HCT116 (cell line): ENCODE measurements at regions not wholly inside any gene's neighbourhood (a gene's known extent, or its start where the extent isn't known, plus 50 kb on each side); places are given as distances from the start of the nearest gene placed in this dataset.

Experiments used
- ATAC-seq: fragments of 200-7000 bp; cut with Tn5 transposase; 2 replicates; pipeline ENCODE4 v1.9.1; 2020; ENCODE audit warnings: mild to moderate bottlenecking, moderate library complexity
- BruUV-seq: library from RNA; stranded (reverse); fragments of 400-500 nt; replicated peaks from 2 replicates; lab custom pipeline; 2021; lab: Mats Ljungman, UMichigan
- CTCF ChIA-PET: fragments of 300-600 bp; sonication (Branson Sonifier 250); formaldehyde crosslinking; loops from one replicate; lab custom pipeline; 2021; ENCODE audit warnings: antibody characterized with exemption; lab: Charles Lee
- POLR2A ChIA-PET: fragments of 300-600, 350-600 bp; sonication (Branson Sonifier 250); formaldehyde crosslinking; loops from one replicate; lab custom pipeline; 2021; ENCODE audit warnings: antibody characterized with exemption; lab: Charles Lee
- RAD21 ChIA-PET, 2 experiments: fragments of 300-600 bp; sonication (Branson Sonifier 250); formaldehyde crosslinking; loops; one replicate each; lab custom pipeline; 2023; ENCODE audit warnings: low total read pairs in 2 of 2; ENCODE audit not compliant: uncharacterized antibody in 2 of 2, unreplicated experiment in 2 of 2, low non-redundant PET in 1 of 2; lab: Charles Lee
- DNase-seq: peaks from one replicate; pipeline ENCODE4 v3.0.0-alpha.2; 2010; ENCODE audit warnings: low read depth, low spot score
- H2AFZ ChIP-seq: fragments of 200-600 bp; shearing (Covaris generic), sonication (generic); 2 replicates; pipeline ENCODE4 v1.6.1; 2017; ENCODE audit warnings: low read depth, mixed run types, mixed read lengths, antibody characterized with exemption, low read length; ENCODE audit not compliant: poor library complexity, severe bottlenecking
- H3K27ac ChIP-seq: 2 replicates; pipeline ENCODE4 v1.5.1; 2012; ENCODE audit warnings: low read depth, low read length
- H3K27me3 ChIP-seq: fragments of 200-600 bp; sonication (generic); 2 replicates; pipeline ENCODE4 v1.6.1; 2016; ENCODE audit warnings: mixed run types, low read length, mixed read lengths; ENCODE audit not compliant: insufficient read depth
- H3K36me3 ChIP-seq, 2 experiments: fragments of 200-500 bp in 1 of 2; fragments of 200-600 bp in 1 of 2; sonication (Bioruptor generic) in 1 of 2; sonication (generic) in 1 of 2; 2 replicates each; pipeline versions ENCODE4 v1.5.1 to v1.6.1; 2014 to 2016; ENCODE audit warnings: low read length in 2 of 2, inconsistent platforms in 1 of 2, mixed read lengths in 1 of 2, mixed run types in 1 of 2; ENCODE audit not compliant: insufficient read depth in 2 of 2, control insufficient read depth in 1 of 2
- H3K4me1 ChIP-seq, 2 experiments: fragments of 200-600 bp in 1 of 2; sonication (generic) in 1 of 2; 2 replicates each; pipeline versions ENCODE4 v1.5.1 to v1.6.1; 2012 to 2017; ENCODE audit warnings: low read length in 2 of 2, inconsistent platforms in 1 of 2, mild to moderate bottlenecking in 1 of 2, mixed read lengths in 1 of 2, mixed run types in 1 of 2, moderate library complexity in 1 of 2; ENCODE audit not compliant: insufficient read depth in 2 of 2, control insufficient read depth in 1 of 2
- H3K4me2 ChIP-seq: fragments of 200-600 bp; sonication (generic); 2 replicates; pipeline ENCODE4 v1.6.1; 2017; ENCODE audit warnings: mixed run types, low read length, mixed read lengths
- H3K4me3 ChIP-seq, 2 experiments: fragments of 200-600 bp in 1 of 2; sonication (generic) in 1 of 2; replicated peaks in 1 of 2; 2 replicates each; pipeline ENCODE4 v1.5.1; 2011 to 2016; ENCODE audit warnings: low read length in 2 of 2, control low read depth in 1 of 2, low read depth in 1 of 2, mild to moderate bottlenecking in 1 of 2, mixed read lengths in 1 of 2, mixed run types in 1 of 2
- H3K79me2 ChIP-seq: fragments of 200-600 bp; sonication (generic); 2 replicates; pipeline ENCODE4 v1.6.1; 2017; ENCODE audit warnings: mild to moderate bottlenecking, mixed run types, low read length, moderate library complexity, mixed read lengths; ENCODE audit not compliant: insufficient read depth
- H3K9ac ChIP-seq: fragments of 200-600 bp; sonication (generic); 2 replicates; pipeline ENCODE4 v1.6.1; 2016; ENCODE audit warnings: low read length, mixed read lengths
- H3K9me2 ChIP-seq: fragments of 200-600 bp; sonication (generic), shearing (Covaris generic); 2 replicates; pipeline ENCODE4 v1.6.1; 2017; ENCODE audit warnings: mixed run types, mild to moderate bottlenecking, moderate library complexity; ENCODE audit not compliant: insufficient read depth
- H3K9me3 ChIP-seq, 2 experiments: fragments of 200-500 bp in 1 of 2; fragments of 200-600 bp in 1 of 2; sonication (Bioruptor generic) in 1 of 2; sonication (generic) in 1 of 2; 2 replicates each; pipeline ENCODE4 v1.6.1; 2014 to 2017; ENCODE audit warnings: low read length in 2 of 2, mixed read lengths in 2 of 2, inconsistent platforms in 1 of 2, low read depth in 1 of 2, mild to moderate bottlenecking in 1 of 2, mixed run types in 1 of 2, moderate library complexity in 1 of 2; ENCODE audit not compliant: control insufficient read depth in 1 of 2, insufficient read depth in 1 of 2
- H4K20me1 ChIP-seq: fragments of 200-600 bp; sonication (generic), shearing (Covaris generic); 2 replicates; pipeline ENCODE4 v1.6.1; 2017; ENCODE audit warnings: mixed run types, mild to moderate bottlenecking, moderate library complexity; ENCODE audit not compliant: insufficient read depth
- CBX3 ChIP-seq: IDR thresholded peaks from 2 replicates; pipeline ENCODE4 v1.6.1; 2012; ENCODE audit warnings: low read depth
- CEBPB ChIP-seq: IDR thresholded peaks from 2 replicates; pipeline ENCODE4 v1.6.1; 2012; ENCODE audit warnings: low read depth
- EZH2phosphoT487 ChIP-seq: fragments of 200-600 bp; IDR thresholded peaks from 2 replicates; pipeline ENCODE4 v1.6.1; 2018; ENCODE audit warnings: antibody characterized with exemption, borderline replicate concordance
- JUND ChIP-seq: IDR thresholded peaks from 2 replicates; pipeline ENCODE4 v1.6.1; 2012
- SP1 ChIP-seq: IDR thresholded peaks from 2 replicates; pipeline ENCODE4 v1.6.1; 2012; ENCODE audit warnings: low read depth
- TCF7L2 ChIP-seq: IDR thresholded peaks from 2 replicates; pipeline ENCODE4 v1.7.0; 2011; ENCODE audit warnings: borderline replicate concordance, inconsistent platforms; ENCODE audit not compliant: insufficient read depth, insufficient read length; ENCODE audit errors: extremely low read depth
- intact Hi-C: fragments of 100-400 bp; cut with micrococcal nuclease; formaldehyde crosslinking; loops from 2 replicates; pipeline ENCODE4 v1.10.0; 2022
- TF ChIP-seq, protein P1 (sequence below): IDR thresholded peaks from 2 replicates; pipeline ENCODE4 v1.6.1; 2012; ENCODE audit warnings: low read depth
- TF ChIP-seq, protein P2 (sequence below): IDR thresholded peaks from 2 replicates; pipeline ENCODE4 v1.6.1; 2011; ENCODE audit warnings: mild to moderate bottlenecking, low read length, moderate library complexity; ENCODE audit not compliant: insufficient replicate concordance; ENCODE audit errors: extremely low read depth
- TF ChIP-seq, protein P3 (sequence below): IDR thresholded peaks from 2 replicates; pipeline ENCODE4 v1.6.1; 2012

DNA sequence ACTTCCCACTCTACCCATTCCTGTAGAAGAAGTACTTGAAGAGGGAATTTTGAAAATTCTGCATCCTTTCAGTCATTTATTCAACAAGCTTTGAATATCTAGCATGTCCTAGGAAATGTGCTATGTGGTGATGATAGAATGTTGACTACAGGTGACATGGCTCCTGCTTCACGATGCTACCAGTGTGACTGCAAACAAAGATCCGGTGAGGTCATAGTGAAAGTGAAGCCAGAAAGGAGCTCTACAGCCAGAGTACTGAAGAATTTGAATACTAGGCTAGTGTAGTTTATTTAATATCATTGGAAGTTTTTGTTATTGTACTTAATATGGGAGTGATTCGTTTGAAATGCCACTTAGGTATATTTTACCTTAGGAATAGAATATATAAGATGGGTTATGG lies 348.1 kb downstream of the TFEC start (continued):
- TF ChIP-seq, protein P1, sequence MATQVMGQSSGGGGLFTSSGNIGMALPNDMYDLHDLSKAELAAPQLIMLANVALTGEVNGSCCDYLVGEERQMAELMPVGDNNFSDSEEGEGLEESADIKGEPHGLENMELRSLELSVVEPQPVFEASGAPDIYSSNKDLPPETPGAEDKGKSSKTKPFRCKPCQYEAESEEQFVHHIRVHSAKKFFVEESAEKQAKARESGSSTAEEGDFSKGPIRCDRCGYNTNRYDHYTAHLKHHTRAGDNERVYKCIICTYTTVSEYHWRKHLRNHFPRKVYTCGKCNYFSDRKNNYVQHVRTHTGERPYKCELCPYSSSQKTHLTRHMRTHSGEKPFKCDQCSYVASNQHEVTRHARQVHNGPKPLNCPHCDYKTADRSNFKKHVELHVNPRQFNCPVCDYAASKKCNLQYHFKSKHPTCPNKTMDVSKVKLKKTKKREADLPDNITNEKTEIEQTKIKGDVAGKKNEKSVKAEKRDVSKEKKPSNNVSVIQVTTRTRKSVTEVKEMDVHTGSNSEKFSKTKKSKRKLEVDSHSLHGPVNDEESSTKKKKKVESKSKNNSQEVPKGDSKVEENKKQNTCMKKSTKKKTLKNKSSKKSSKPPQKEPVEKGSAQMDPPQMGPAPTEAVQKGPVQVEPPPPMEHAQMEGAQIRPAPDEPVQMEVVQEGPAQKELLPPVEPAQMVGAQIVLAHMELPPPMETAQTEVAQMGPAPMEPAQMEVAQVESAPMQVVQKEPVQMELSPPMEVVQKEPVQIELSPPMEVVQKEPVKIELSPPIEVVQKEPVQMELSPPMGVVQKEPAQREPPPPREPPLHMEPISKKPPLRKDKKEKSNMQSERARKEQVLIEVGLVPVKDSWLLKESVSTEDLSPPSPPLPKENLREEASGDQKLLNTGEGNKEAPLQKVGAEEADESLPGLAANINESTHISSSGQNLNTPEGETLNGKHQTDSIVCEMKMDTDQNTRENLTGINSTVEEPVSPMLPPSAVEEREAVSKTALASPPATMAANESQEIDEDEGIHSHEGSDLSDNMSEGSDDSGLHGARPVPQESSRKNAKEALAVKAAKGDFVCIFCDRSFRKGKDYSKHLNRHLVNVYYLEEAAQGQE: no peak
- TF ChIP-seq JUND (no peak), CEBPB (no peak), TCF7L2 (no peak)
- TF ChIP-seq, protein P2, sequence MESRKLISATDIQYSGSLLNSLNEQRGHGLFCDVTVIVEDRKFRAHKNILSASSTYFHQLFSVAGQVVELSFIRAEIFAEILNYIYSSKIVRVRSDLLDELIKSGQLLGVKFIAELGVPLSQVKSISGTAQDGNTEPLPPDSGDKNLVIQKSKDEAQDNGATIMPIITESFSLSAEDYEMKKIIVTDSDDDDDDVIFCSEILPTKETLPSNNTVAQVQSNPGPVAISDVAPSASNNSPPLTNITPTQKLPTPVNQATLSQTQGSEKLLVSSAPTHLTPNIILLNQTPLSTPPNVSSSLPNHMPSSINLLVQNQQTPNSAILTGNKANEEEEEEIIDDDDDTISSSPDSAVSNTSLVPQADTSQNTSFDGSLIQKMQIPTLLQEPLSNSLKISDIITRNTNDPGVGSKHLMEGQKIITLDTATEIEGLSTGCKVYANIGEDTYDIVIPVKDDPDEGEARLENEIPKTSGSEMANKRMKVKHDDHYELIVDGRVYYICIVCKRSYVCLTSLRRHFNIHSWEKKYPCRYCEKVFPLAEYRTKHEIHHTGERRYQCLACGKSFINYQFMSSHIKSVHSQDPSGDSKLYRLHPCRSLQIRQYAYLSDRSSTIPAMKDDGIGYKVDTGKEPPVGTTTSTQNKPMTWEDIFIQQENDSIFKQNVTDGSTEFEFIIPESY: no peak

DNA sequence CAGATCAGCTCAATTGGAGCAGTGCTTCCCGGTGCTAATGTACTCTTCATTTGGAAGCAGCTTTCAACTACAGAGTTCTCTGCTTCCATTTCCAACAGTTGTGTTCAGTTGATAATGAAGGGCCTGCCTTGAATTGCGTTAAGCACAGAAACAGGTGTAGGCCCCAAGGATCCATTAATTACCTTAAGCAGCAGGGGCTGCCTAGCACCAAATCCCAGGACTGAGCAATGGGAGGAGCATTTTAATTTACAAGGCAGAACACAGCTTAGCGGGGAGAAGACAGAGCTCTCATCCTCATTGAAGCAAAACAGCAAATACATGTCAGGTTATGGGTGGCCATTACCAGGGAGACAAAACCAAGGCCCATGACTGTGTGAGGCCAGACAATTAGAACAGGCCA lies 349.6 kb downstream of the TFEC start:
- no peak for ATAC-seq
- intact Hi-C loops: no loop called here
- CTCF ChIA-PET: interaction anchor here (1.0 to 1.8 kb wide), 8 partner anchors 9 to 1599 kb away, joined by 3 to 13 read pairs (median 4); no protein-coding TSS in a partner anchor

More for the DNA sequence above, 349.6 kb downstream of the TFEC start:
- H3K27ac ChIP-seq: no peak overlapping the region
- H4K20me1 ChIP-seq: no peaks in the 10 kb centered on the region
- TF ChIP-seq, protein P2: no peak
- TF ChIP-seq, protein P1: no peak
- TF ChIP-seq, protein P3, sequence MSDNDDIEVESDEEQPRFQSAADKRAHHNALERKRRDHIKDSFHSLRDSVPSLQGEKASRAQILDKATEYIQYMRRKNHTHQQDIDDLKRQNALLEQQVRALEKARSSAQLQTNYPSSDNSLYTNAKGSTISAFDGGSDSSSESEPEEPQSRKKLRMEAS: no peak
- TF ChIP-seq CBX3 (no peak), SP1 (no peak), EZH2phosphoT487 (no peak)
- TF ChIP-seq, all 23 proteins: peak for 0
- ChIA-PET POLR2A (no interaction called here), RAD21 (no interaction called here)
- Histone ChIP-seq H3K4me1 (peaks cover 0 to 3% of the 10 kb centered on the region in 2 experiments; a peak in 1 of 4 replicates), H3K9me2 (no peaks in the 10 kb centered on the region), H3K36me3 (no peaks in the 10 kb centered on the region), H3K27me3 (no peaks in the 10 kb centered on the region), H3K79me2 (no peaks in the 10 kb centered on the region), H2AFZ (no peak overlapping the region), H3K9ac (no peak overlapping the region), H3K9me3 (no peaks in the 10 kb centered on the region), H3K4me3 (no peak overlapping the region), H3K4me2 (no peak overlapping the region)
- no peak for DNase-seq
- no TSS peak for BruUV-seq
